Activated CD4-positive, CD25-positive, alpha-beta regulatory T cell treated with anti-CD3 and anti-CD28 coated beads, Interleukin-2, amount 50 U/mL, for 16 hours (primary cell): ENCODE measurements at regions not wholly inside any gene's neighbourhood (a gene's known extent, or its start where the extent isn't known, plus 50 kb on each side); places are given as distances from the start of the nearest gene placed in this dataset.
"Not testable (repeated sequence)": the region's sequence is repeated elsewhere in the genome, so short reads cannot be mapped to it uniquely, and the experiment has no call there.

Source experiments
- DNase-seq: peaks from one replicate; pipeline ENCODE4 v3.0.0-alpha.2; 2020; ENCODE audit warnings: low read depth, low spot score

- no peak for DNase-seq
These were observed 58.7 kb upstream of the AUTS2 start for GRCh38 chr7:69539531-69539930.

GRCh38 chr7:69540287-69540686 is 58.0 kb upstream of the AUTS2 start:
- no peak for DNase-seq

- not testable (repeated sequence) for DNase-seq
These were observed 56.4 kb upstream of the AUTS2 start for GRCh38 chr7:69541779-69542432.

GRCh38 chr7:69545175-69545574 is 53.1 kb upstream of the AUTS2 start:
- DNase-seq, result no peak
